HepG2 (cell line): ENCODE measurements at regions not wholly inside any gene's neighbourhood (a gene's known extent, or its start where the extent isn't known, plus 50 kb on each side); places are given as distances from the start of the nearest gene placed in this dataset.

Experiments
- ATAC-seq: fragments of 200-7000 bp; cut with Tn5 transposase; 3 replicates; pipeline ENCODE4 v1.9.1; 2020; ENCODE audit warnings: mild to moderate bottlenecking, moderate library complexity
- BruUV-seq: library from RNA; stranded (reverse); fragments of 400-500 nt; replicated peaks from 2 replicates; lab custom pipeline; 2021; lab: Mats Ljungman, UMichigan
- CTCF ChIA-PET: fragments of 300-600 bp; formaldehyde crosslinking; extraction: SDS; loops from one replicate; lab custom pipeline; 2021; ENCODE audit warnings: low total read pairs, inconsistent platforms, low intra/inter-chr PET ratio; lab: Yijun Ruan, JAX
- POLR2A ChIA-PET: fragments of 350-600 bp; sonication (Branson Sonifier 250); formaldehyde crosslinking; loops from one replicate; lab custom pipeline; 2020; ENCODE audit warnings: antibody characterized with exemption, inconsistent platforms; lab: Yijun Ruan, JAX
- DNase-seq: peaks from one replicate; pipeline ENCODE4 v3.0.0-alpha.2; 2015; ENCODE audit warnings: low spot score
- FAIRE-seq: peaks from 3 replicates; lab custom pipeline; 2011; peaks lifted over from hg19 to GRCh38; lab: Jason Lieb, UNC
- H2AFZ ChIP-seq: one replicate; pipeline ENCODE4 v1.6.1; 2011; ENCODE audit warnings: low read length, inconsistent platforms
- H3K27ac ChIP-seq: fragments of 300-600 bp; 3 replicates; pipeline ENCODE4 v1.8.0; 2011; ENCODE audit warnings: mixed run types, mild to moderate bottlenecking, mixed read lengths, low read length, inconsistent platforms; ENCODE audit not compliant: insufficient read depth; ENCODE audit errors: extremely low read length
- H3K27me3 ChIP-seq, 2 experiments: fragments of 200-600 bp in 1 of 2; 2 replicates in 1 of 2; 3 replicates in 1 of 2; pipeline versions ENCODE4 v1.6.0 to v1.8.0; 2011; ENCODE audit warnings: low read length in 2 of 2, mild to moderate bottlenecking in 2 of 2, moderate library complexity in 2 of 2, inconsistent platforms in 1 of 2; ENCODE audit not compliant: insufficient read depth in 2 of 2, control insufficient read depth in 1 of 2
- H3K36me3 ChIP-seq, 2 experiments: fragments of 200-600 bp in 1 of 2; replicated peaks in 1 of 2; 2 replicates in 1 of 2; 3 replicates in 1 of 2; pipeline versions ENCODE4 v1.5.1 to v1.8.0; 2011; ENCODE audit warnings: low read length in 2 of 2, inconsistent platforms in 1 of 2; ENCODE audit not compliant: insufficient read depth in 2 of 2, control insufficient read depth in 1 of 2
- H3K4me1 ChIP-seq: 2 replicates; pipeline ENCODE4 v1.5.1; 2012; ENCODE audit warnings: low read length, inconsistent platforms; ENCODE audit not compliant: insufficient read depth
- H3K4me2 ChIP-seq: 2 replicates; pipeline ENCODE4 v1.6.0; 2011; ENCODE audit warnings: low read depth, low read length, inconsistent platforms
- H3K4me3 ChIP-seq, 3 experiments: fragments of 200-600 bp in 1 of 3; sonication (generic), shearing (Covaris generic) in 1 of 3; replicated peaks in 1 of 3; 2 replicates each; pipeline ENCODE4 v1.5.1; 2011 to 2016; ENCODE audit warnings: low read length in 3 of 3, inconsistent platforms in 2 of 3, low read depth in 2 of 3, mild to moderate bottlenecking in 2 of 3, control low read depth in 1 of 3, mixed read lengths in 1 of 3; ENCODE audit not compliant: insufficient read depth in 1 of 3
- H3K79me2 ChIP-seq: one replicate; pipeline ENCODE4 v1.6.1; 2011; ENCODE audit warnings: low read length, inconsistent platforms; ENCODE audit not compliant: insufficient read depth
- H3K9ac ChIP-seq: 2 replicates; pipeline ENCODE4 v1.6.0; 2011; ENCODE audit warnings: mild to moderate bottlenecking, low read depth, low read length, inconsistent platforms; ENCODE audit not compliant: insufficient read depth
- H3K9me3 ChIP-seq: 2 replicates; pipeline ENCODE4 v1.5.1; 2012; ENCODE audit warnings: mild to moderate bottlenecking, low read length
- H4K20me1 ChIP-seq: 2 replicates; pipeline ENCODE4 v1.6.0; 2011; ENCODE audit warnings: inconsistent platforms, mild to moderate bottlenecking, low read length, moderate library complexity; ENCODE audit not compliant: insufficient read depth
- HMG20A ChIP-seq: IDR thresholded peaks from 2 replicates; pipeline ENCODE4 v1.6.1; 2016; ENCODE audit warnings: borderline replicate concordance
- ISL2 ChIP-seq: sonication (generic); formaldehyde crosslinking; IDR thresholded peaks from 2 replicates; pipeline ENCODE4 v1.5.0; 2020; ENCODE audit warnings: missing genetic modification reagents
- KAT7 ChIP-seq: IDR thresholded peaks from 2 replicates; pipeline ENCODE4 v1.6.1; 2018; ENCODE audit warnings: borderline replicate concordance, missing compliant biosample characterization
- MLLT10 ChIP-seq: sonication (generic); formaldehyde crosslinking; IDR thresholded peaks from 2 replicates; pipeline ENCODE4 v1.4.0; 2020; ENCODE audit warnings: missing genetic modification reagents
- SMARCE1 ChIP-seq: fragments of 450-650 bp; IDR thresholded peaks from 2 replicates; pipeline ENCODE4 v1.6.1; 2017; ENCODE audit warnings: borderline replicate concordance
- TEAD3 ChIP-seq: optimal IDR thresholded peaks from 2 replicates; pipeline ENCODE3; 2016; ENCODE audit warnings: borderline replicate concordance
- WIZ ChIP-seq: sonication (generic); formaldehyde crosslinking; IDR thresholded peaks from 2 replicates; pipeline ENCODE4 v1.5.1; 2020; ENCODE audit warnings: mild to moderate bottlenecking, missing genetic modification reagents
- ZBTB20 ChIP-seq: sonication (generic); formaldehyde crosslinking; IDR thresholded peaks from 2 replicates; pipeline ENCODE4 v1.8.1; 2023; ENCODE audit warnings: missing genetic modification reagents, low read depth, mild to moderate bottlenecking, borderline replicate concordance
- ZNF205 ChIP-seq: IDR thresholded peaks from 2 replicates; pipeline ENCODE4 v1.6.1; 2018; ENCODE audit warnings: missing biosample characterization, missing genetic modification reagents
- ZNF333 ChIP-seq: sonication (generic); formaldehyde crosslinking; IDR thresholded peaks from 2 replicates; pipeline ENCODE4 v1.4.0; 2020; ENCODE audit warnings: mild to moderate bottlenecking, missing genetic modification reagents, borderline replicate concordance
- ZNF33A ChIP-seq: sonication (generic); formaldehyde crosslinking; IDR thresholded peaks from 2 replicates; pipeline ENCODE4 v1.5.1; 2020; ENCODE audit warnings: missing genetic modification reagents, mild to moderate bottlenecking, moderate library complexity, borderline replicate concordance
- ZNF816 ChIP-seq: sonication (generic); formaldehyde crosslinking; IDR thresholded peaks from 2 replicates; pipeline ENCODE4 v1.8.0; 2022; ENCODE audit warnings: missing genetic modification reagents, mild to moderate bottlenecking, borderline replicate concordance
- ZSCAN29 ChIP-seq: sonication (generic); formaldehyde crosslinking; conservative IDR thresholded peaks from 2 replicates; pipeline ENCODE4 v1.4.0; 2020; ENCODE audit warnings: mild to moderate bottlenecking, missing genetic modification reagents
- ZSCAN31 ChIP-seq: sonication (generic); formaldehyde crosslinking; IDR thresholded peaks from 2 replicates; pipeline ENCODE4 v1.5.0; 2020; ENCODE audit warnings: low read depth, mild to moderate bottlenecking, missing genetic modification reagents
- WGBS: methylation state at CpG from one replicate; pipeline ENCODE4 v1.1.6; 2017; ENCODE audit warnings: low lambda C conversion rate; 5-methylcytosine and 5-hydroxymethylcytosine counted together
- in situ Hi-C: cut with HindIII; loops from 2 replicates; pipeline ENCODE4 v1.10.0; 2017; ENCODE audit warnings: low pct_unique_long_range_greater_than_20kb; ENCODE audit not compliant: extremely low pct_ligation_motif_present
- intact Hi-C: fragments of 100-400 bp; cut with micrococcal nuclease; formaldehyde crosslinking; loops from one replicate; pipeline ENCODE4 v1.10.0; 2022; ENCODE audit not compliant: unreplicated experiment
- TF ChIP-seq, protein P1 (sequence below): sonication (generic); formaldehyde crosslinking; IDR thresholded peaks from 2 replicates; pipeline ENCODE4 v1.8.1; 2023; ENCODE audit warnings: mild to moderate bottlenecking, missing genetic modification reagents
- TF ChIP-seq, protein P2 (sequence below): sonication (generic); formaldehyde crosslinking; IDR thresholded peaks from 2 replicates; pipeline ENCODE4 v1.8.0; 2022; ENCODE audit warnings: low read depth, missing genetic modification reagents
- TF ChIP-seq, protein P3 (sequence below): sonication (generic); formaldehyde crosslinking; IDR thresholded peaks from 2 replicates; pipeline ENCODE4 v1.4.0; 2020; ENCODE audit warnings: mild to moderate bottlenecking, low read depth, missing genetic modification reagents

DNA sequence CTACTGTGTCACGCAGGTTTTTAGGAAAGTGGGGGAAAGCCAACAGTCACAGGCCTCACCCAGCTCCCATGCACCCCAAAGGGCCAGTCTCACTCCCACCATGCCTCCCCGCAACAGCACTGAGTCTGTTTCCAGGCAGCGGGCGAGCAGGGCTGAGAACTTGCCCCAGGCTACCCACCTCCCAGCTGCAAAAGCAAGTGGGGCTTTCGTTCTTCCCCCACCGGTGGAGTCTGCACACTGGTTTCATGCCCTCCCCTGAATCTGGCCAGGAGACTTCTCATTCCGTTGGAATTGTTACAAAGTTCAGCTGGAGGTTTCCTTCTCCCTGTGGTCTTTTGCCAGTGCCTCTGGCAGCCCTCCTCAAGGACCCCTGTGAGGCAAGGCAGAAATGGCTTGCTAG lies 53.6 kb upstream of the KCNJ15 start:
- H3K4me2 ChIP-seq = no peak overlapping the region
- no peak overlapping the region for H3K4me3 ChIP-seq
- no peaks in the 10 kb centered on the region; a peak in 1 of 5 replicates for H3K27me3 ChIP-seq
- no peak for ATAC-seq
- H4K20me1 ChIP-seq = no peaks in the 10 kb centered on the region
- H3K79me2 ChIP-seq = no peaks in the 10 kb centered on the region
- no peak for DNase-seq
- H2AFZ ChIP-seq = no peak overlapping the region
- in situ Hi-C loops = no loop called here
- intact Hi-C loops = no loop called here
- H3K9ac ChIP-seq = no peak overlapping the region
- CTCF ChIA-PET = no interaction called here
- no peak for FAIRE-seq
- POLR2A ChIA-PET = no interaction called here
- no CpG with 5 or more reads among the region's 7 CpGs for WGBS
- no peak overlapping the region for H3K27ac ChIP-seq
- TF ChIP-seq ZNF205 (CRISPR knock-in tag) (no peak), SMARCE1 (no peak), ZSCAN31 (CRISPR knock-in tag) (no peak), ZNF333 (CRISPR knock-in tag) (no peak), WIZ (no peak), KAT7 (CRISPR knock-in tag) (no peak), TEAD3 (CRISPR knock-in tag) (no peak), ZNF816 (CRISPR knock-in tag) (no peak), MLLT10 (CRISPR knock-in tag) (no peak), ISL2 (no peak), HMG20A (CRISPR knock-in tag) (no peak), ZBTB20 (CRISPR knock-in tag) (no peak), ZSCAN29 (no peak), ZNF33A (CRISPR knock-in tag) (no peak)
- TF ChIP-seq, protein P1, sequence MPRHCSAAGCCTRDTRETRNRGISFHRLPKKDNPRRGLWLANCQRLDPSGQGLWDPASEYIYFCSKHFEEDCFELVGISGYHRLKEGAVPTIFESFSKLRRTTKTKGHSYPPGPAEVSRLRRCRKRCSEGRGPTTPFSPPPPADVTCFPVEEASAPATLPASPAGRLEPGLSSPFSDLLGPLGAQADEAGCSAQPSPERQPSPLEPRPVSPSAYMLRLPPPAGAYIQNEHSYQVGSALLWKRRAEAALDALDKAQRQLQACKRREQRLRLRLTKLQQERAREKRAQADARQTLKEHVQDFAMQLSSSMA (CRISPR knock-in tag) = no peak
- TF ChIP-seq, protein P2, sequence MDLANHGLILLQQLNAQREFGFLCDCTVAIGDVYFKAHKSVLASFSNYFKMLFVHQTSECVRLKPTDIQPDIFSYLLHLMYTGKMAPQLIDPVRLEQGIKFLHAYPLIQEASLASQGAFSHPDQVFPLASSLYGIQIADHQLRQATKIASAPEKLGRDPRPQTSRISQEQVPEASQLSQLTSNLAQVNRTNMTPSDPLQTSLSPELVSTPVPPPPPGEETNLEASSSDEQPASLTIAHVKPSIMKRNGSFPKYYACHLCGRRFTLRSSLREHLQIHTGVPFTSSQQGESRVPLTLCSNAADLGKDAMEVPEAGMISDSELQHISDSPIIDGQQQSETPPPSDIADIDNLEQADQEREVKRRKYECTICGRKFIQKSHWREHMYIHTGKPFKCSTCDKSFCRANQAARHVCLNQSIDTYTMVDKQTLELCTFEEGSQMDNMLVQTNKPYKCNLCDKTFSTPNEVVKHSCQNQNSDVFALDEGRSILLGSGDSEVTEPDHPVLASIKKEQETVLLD (CRISPR knock-in tag) = no peak
- TF ChIP-seq, protein P3, sequence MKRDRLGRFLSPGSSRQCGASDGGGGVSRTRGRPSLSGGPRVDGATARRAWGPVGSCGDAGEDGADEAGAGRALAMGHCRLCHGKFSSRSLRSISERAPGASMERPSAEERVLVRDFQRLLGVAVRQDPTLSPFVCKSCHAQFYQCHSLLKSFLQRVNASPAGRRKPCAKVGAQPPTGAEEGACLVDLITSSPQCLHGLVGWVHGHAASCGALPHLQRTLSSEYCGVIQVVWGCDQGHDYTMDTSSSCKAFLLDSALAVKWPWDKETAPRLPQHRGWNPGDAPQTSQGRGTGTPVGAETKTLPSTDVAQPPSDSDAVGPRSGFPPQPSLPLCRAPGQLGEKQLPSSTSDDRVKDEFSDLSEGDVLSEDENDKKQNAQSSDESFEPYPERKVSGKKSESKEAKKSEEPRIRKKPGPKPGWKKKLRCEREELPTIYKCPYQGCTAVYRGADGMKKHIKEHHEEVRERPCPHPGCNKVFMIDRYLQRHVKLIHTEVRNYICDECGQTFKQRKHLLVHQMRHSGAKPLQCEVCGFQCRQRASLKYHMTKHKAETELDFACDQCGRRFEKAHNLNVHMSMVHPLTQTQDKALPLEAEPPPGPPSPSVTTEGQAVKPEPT (CRISPR knock-in tag) = no peak
- no peaks in the 10 kb centered on the region for H3K9me3 ChIP-seq
- no peaks in the 10 kb centered on the region for H3K4me1 ChIP-seq
- no TSS peak for BruUV-seq
- no peaks in the 10 kb centered on the region for H3K36me3 ChIP-seq
